Spleen (tissue), 11 donors: ENCODE measurements at regions not wholly inside any gene's neighbourhood (a gene's known extent, or its start where the extent isn't known, plus 50 kb on each side); places are given as distances from the start of the nearest gene placed in this dataset.
"Not testable (repeated sequence)": the region's sequence is repeated elsewhere in the genome, so short reads cannot be mapped to it uniquely, and the experiment has no call there.

Experiments
- DNase-seq: peaks from one replicate; pipeline ENCODE4 v3.0.0-alpha.2; 2020
- H3K27ac ChIP-seq, 8 donors: fragments of 200-600 bp; sonication (generic) in 7 of 8; 1 replicate in 4 of 8; 2 replicates in 4 of 8; pipeline versions ENCODE4 v1.5.0 to v1.8.0; 2016 to 2021; ENCODE audit warnings: inconsistent platforms in 4 of 8, mild to moderate bottlenecking in 4 of 8, moderate library complexity in 1 of 8
- H3K27me3 ChIP-seq, 7 donors: fragments of 200-600 bp; sonication (generic) in 6 of 7; replicated peaks in 1 of 7; 1 replicate in 4 of 7; 2 replicates in 3 of 7; pipeline versions ENCODE4 v1.5.0 to v1.8.0; 2016 to 2021; ENCODE audit warnings: inconsistent platforms in 3 of 7, mild to moderate bottlenecking in 1 of 7
- H3K36me3 ChIP-seq, 6 donors: fragments of 200-600 bp; sonication (generic) in 5 of 6; 1 replicate in 4 of 6; 2 replicates in 2 of 6; pipeline versions ENCODE4 v1.5.0 to v1.8.0; 2016 to 2021; ENCODE audit warnings: inconsistent platforms in 2 of 6
- H3K4me1 ChIP-seq, 6 donors: fragments of 200-600 bp; sonication (generic) in 5 of 6; 1 replicate in 3 of 6; 2 replicates in 3 of 6; pipeline versions ENCODE4 v1.5.0 to v1.8.0; 2016 to 2021; ENCODE audit warnings: inconsistent platforms in 3 of 6
- H3K4me3 ChIP-seq, 8 donors: fragments of 200-600 bp; sonication (generic) in 7 of 8; 1 replicate in 4 of 8; 2 replicates in 4 of 8; pipeline versions ENCODE4 v1.5.0 to v1.8.0; 2016 to 2021; ENCODE audit warnings: inconsistent platforms in 4 of 8, mild to moderate bottlenecking in 4 of 8, moderate library complexity in 2 of 8
- H3K9me3 ChIP-seq, 8 donors: fragments of 200-600 bp; sonication (generic) in 7 of 8; 1 replicate in 4 of 8; 2 replicates in 4 of 8; pipeline versions ENCODE4 v1.5.0 to v1.8.0; 2016 to 2021; ENCODE audit warnings: inconsistent platforms in 4 of 8
- POLR2A ChIP-seq, 3 donors: fragments of 450-650 bp; IDR thresholded peaks; one replicate each; pipeline ENCODE4 v1.5.1; 2017; ENCODE audit warnings: antibody characterized with exemption in 3 of 3, mild to moderate bottlenecking in 1 of 3
- WGBS, 5 donors: extraction: QIAGEN DNeasy Blood & Tissue Kit in 3 of 5; methylation state at CpG; one replicate each; pipeline versions ENCODE4 v1.1.5 to v1.1.7; 2013 to 2018; 5-methylcytosine and 5-hydroxymethylcytosine counted together
- intact Hi-C: fragments of 100-400 bp; cut with DNase I; formaldehyde crosslinking; loops from one replicate; pipeline ENCODE4 v1.15.0; 2023; ENCODE audit warnings: low total_unique reads
- small RNA-seq, 4 donors: library from RNA; depleted of rRNA; stranded (forward); fragments of <200 nt; gene quantifications; one replicate each; pipeline ENCODE3, GENCODE V24; 2016
- donor health status: healthy with polysubstance abuse.
- donor health status: DM: no; HTN: no; CAD: no; lungs with moderate emphysema.
- donor health status: DM: no; HTN: no; CAD: no.
- donor health status: Bipolar disorder and iron deficiency.
- donor health status: healthy.
- donor health status: DM: no; HTN: no; CAD: no.
- donor health status: DM: yes; HTN: yes; CAD: no.

DNA sequence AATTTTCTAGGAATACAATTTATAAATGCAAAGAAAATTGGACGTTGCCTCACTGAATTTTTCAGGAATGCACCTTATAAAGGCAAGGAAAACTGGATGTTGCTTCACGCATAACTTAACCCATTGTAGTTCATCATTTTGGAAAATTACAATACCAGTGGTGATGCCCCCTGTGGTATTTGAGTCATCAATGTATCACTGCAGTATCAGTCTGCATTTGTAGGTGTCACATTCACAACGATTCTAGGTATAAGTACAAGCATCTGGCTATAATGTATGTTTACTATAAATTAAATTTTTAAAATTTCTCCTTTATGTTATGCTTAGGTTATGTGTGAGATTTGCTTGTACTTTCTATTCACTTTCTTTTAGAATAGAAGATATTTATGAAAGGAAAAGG, 55.9 kb upstream of the KIF2A start:
- H3K4me1 ChIP-seq, H3K4me3 ChIP-seq, DNase-seq, intact Hi-C loops, H3K27me3 ChIP-seq, H3K27ac ChIP-seq, H3K9me3 ChIP-seq, H3K36me3 ChIP-seq: not testable (repeated sequence)
- 73 to 87% (median 82%) methylated on average over 3 of the region's 3 CpGs for WGBS, 5 donors

DNA sequence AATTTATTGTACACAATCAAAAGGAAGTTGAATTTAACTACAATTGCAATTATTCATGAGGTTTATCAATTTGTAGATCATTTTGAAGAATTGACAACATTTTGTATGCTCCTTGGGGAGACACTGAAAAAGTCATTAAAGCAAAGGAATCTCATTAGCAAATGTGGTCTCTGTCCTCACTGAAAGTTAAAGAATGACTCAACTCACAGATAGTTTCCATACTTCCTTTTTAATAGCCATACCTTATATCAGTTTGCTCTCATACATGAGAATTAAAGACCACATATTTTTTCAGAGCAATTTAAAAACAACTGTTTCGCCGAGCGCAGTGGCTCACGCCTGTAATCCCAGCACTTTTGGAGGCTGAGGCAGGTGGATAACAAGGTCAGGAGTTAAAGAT, 55.1 kb upstream of the KIF2A start:
- H3K36me3 ChIP-seq, intact Hi-C loops, DNase-seq, H3K27ac ChIP-seq, H3K9me3 ChIP-seq, H3K27me3 ChIP-seq, H3K4me1 ChIP-seq, H3K4me3 ChIP-seq: not testable (repeated sequence)
- 89 to 97% (median 93%) methylated on average over 4 of the region's 4 CpGs for WGBS, 5 donors

DNA sequence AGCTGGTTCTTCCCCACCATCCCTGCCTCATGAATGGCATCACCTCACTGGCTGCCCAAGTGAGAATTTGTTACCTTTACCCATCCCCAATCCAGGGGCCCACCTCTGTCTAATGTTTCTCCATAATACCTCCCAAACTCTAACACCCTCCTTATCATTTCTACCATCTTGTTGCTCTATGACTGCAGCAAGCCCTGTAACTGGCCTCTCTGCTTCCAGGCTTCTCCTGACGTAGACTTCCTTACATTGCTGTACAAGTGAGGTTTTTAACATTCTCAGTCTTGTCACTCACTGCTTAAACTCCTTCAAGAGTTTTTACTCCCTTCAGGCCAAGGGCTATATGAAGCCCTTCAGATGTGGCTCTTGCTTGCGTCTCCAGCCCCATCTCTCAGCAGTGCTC, 53.5 kb upstream of the KIF2A start:
- intact Hi-C loops, H3K4me3 ChIP-seq, H3K27me3 ChIP-seq, H3K27ac ChIP-seq, H3K9me3 ChIP-seq, DNase-seq, H3K36me3 ChIP-seq: not testable (repeated sequence)
- H3K4me1 ChIP-seq, result peaks cover 0 to 13% (median 10%) of the 10 kb centered on the region in 6 donors
- WGBS, 5 donors, result 91 to 98% (median 93%) methylated on average over 2 of the region's 2 CpGs

DNA sequence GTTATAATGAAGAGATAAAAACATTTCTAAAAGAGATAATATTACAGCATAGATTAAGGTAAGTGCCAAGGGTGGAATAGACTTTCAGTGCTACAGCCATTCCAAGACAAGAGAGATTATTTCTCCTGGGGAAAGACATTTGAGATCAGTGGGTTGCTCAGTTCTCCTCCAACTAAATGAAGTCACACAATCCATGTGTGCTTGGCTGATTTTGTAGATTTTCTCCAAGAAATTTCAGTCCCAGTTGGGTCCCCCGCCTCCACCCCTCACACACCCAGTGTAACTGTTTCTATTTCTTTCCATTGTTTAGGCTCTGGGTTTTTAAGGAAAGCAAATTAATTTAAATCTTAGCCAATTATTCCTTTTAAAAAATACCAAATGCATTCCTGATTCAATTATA, 50.5 kb upstream of the KIF2A start:
- intact Hi-C loops, DNase-seq, H3K4me3 ChIP-seq, H3K27me3 ChIP-seq, H3K9me3 ChIP-seq, H3K36me3 ChIP-seq: not testable (repeated sequence)
- Histone ChIP-seq H3K27ac (peak overlapping the region in 2 of 8 donors; percentile 33 to 69), H3K4me1 (peaks cover 0 to 13% (median 10%) of the 10 kb centered on the region in 6 donors)
- 93 to 100% (median 100%) methylated on average over 1 of the region's 1 CpG for WGBS, 5 donors

DNA sequence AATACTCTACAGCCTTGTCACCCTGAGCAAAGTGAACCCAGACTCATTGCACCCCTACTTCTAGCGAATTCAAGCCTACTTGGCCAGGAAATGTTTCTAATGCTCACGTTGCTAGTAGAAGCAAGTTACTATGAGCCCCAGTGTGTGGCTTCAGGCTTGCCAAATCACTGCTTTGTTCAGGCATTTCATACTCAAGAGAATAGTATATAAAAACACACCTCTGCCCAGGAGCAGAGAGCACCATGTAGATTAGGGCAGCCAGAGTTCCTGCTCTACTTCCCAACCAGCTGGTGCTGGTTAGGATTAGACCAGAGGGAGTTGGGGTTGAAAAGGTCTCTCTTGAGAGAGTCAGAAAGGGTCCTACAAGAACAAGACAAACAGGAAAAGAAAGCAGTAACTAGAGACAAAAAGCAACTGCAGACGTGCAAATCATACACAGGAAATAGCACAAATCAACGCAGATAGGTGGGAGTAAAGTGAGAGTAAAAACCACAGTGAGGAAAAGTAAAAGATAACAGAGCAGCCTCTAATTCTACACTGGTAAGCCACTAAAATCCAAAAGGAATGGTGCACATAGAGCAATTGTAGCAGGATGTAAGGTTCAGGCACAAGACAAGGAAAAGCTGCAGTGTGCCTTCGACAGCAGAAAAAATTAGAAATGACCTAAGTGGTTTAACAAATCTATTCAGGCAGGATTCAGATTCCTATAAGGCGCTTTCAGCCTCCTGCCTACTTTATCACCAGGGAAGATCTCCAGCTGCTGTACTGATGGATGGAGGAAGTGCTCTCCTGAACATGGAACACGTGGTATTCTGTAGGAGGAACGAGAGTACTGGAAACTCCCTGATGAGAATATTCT, 49.6 kb upstream of the KIF2A start:
- TF ChIP-seq POLR2A (IDR thresholded peaks at IDR 0.05), result no peak
- intact Hi-C loops, result no loop called here
- Histone ChIP-seq H3K9me3 (no peaks in the 10 kb centered on the region), H3K27ac (peak overlapping the region in 7 of 8 donors; percentile 33 to 69 (median 41)), H3K4me1 (peaks cover 0 to 13% (median 10%) of the 10 kb centered on the region in 6 donors), H3K27me3 (no peaks in the 10 kb centered on the region), H3K36me3 (no peaks in the 10 kb centered on the region), H3K4me3 (no peak overlapping the region)
- DNase-seq, result no peak
- 18 to 29% (median 21%) methylated on average over 7 to 8 of the region's 8 CpGs for WGBS, 5 donors

Small RNAs in the stretch of these regions (small RNA-seq; reads per million reads assigned to genes)
- gene RN7SKP157 (0 reads per million in 4 donors), gene RNU6-913P (0 reads per million in 4 donors)
